Kidney (tissue), 13 donors: ENCODE measurements at regions not wholly inside any gene's neighbourhood (a gene's known extent, or its start where the extent isn't known, plus 50 kb on each side); places are given as distances from the start of the nearest gene placed in this dataset.

Source experiments
- DNase-seq, 5 donors: peaks; one replicate each; pipeline ENCODE4 v3.0.0-alpha.2; 2013 to 2020
- FAIRE-seq: peaks from 2 replicates; lab custom pipeline; 2012; peaks lifted over from hg19 to GRCh38; lab: Jason Lieb, UNC
- H3K27ac ChIP-seq, 2 donors: one replicate each; pipeline ENCODE4 v1.7.0; 2013; ENCODE audit warnings: low read depth in 2 of 2, low read length in 2 of 2, inconsistent platforms in 1 of 2
- H3K27me3 ChIP-seq: one replicate; pipeline ENCODE4 v1.7.1; 2013; ENCODE audit warnings: low read length, inconsistent platforms; ENCODE audit not compliant: control insufficient read depth, insufficient read depth
- H3K36me3 ChIP-seq, 3 donors: one replicate each; pipeline versions ENCODE4 v1.7.0 to v1.7.1; 2013; ENCODE audit warnings: low read length in 3 of 3, control low read depth in 1 of 3, inconsistent platforms in 1 of 3; ENCODE audit not compliant: insufficient read depth in 3 of 3, control insufficient read depth in 2 of 3
- H3K4me1 ChIP-seq, 3 donors: one replicate each; pipeline versions ENCODE4 v1.7.0 to v1.7.1; 2013; ENCODE audit warnings: low read length in 3 of 3, inconsistent platforms in 1 of 3, low read depth in 1 of 3; ENCODE audit not compliant: control insufficient read depth in 2 of 3, insufficient read depth in 2 of 3
- H3K4me3 ChIP-seq, 3 donors: one replicate each; pipeline versions ENCODE4 v1.7.0 to v1.8.1; 2013; ENCODE audit warnings: low read length in 3 of 3, control low read depth in 1 of 3, inconsistent platforms in 1 of 3
- H3K9ac ChIP-seq, 3 donors: one replicate each; pipeline versions ENCODE4 v1.7.0 to v1.7.1; 2013; ENCODE audit warnings: low read length in 3 of 3, control low read depth in 1 of 3, inconsistent platforms in 1 of 3
- H3K9me3 ChIP-seq, 3 donors: one replicate each; pipeline versions ENCODE4 v1.7.0 to v1.7.1; 2013; ENCODE audit warnings: low read length in 3 of 3, control low read depth in 1 of 3, inconsistent platforms in 1 of 3; ENCODE audit not compliant: control insufficient read depth in 2 of 3, insufficient read depth in 1 of 3
- CTCF ChIP-seq: IDR thresholded peaks from 3 replicates; pipeline ENCODE4 v1.5.1; 2012; ENCODE audit warnings: mild to moderate bottlenecking, moderate library complexity, borderline replicate concordance; ENCODE audit not compliant: insufficient read depth; ENCODE audit errors: extremely low read depth
- intact Hi-C: fragments of 100-400 bp; cut with DNase I; formaldehyde crosslinking; loops from one replicate; pipeline ENCODE4 v1.11.1; 2022
- donor health status: control.
- donor health status: control.
- donor health status: control.
- donor health status: control.
- donor health status: control.
- donor health status: DM: yes; HTN: yes; CAD: no.
- donor health status: Normal renal cell carcinoma (clear cell type).

- Histone ChIP-seq H3K4me3 (no peak overlapping the region), H3K27ac (no peak overlapping the region), H3K9ac (no peak overlapping the region), H3K36me3 (no peaks in the 10 kb centered on the region), H3K4me1 (peaks cover 0 to 2% (median 0%) of the 10 kb centered on the region in 3 donors), H3K27me3 (no peaks in the 10 kb centered on the region), H3K9me3 (no peaks in the 10 kb centered on the region)
- no peak for TF ChIP-seq CTCF
- intact Hi-C loops = no loop called here
- FAIRE-seq = no peak
- DNase-seq = no peak
These were observed 135.8 kb downstream of the COPS8 start for GRCh38 chr2:237221443-237221842.

GRCh38 chr2:237222178-237222577 lies 136.5 kb downstream of the COPS8 start:
- FAIRE-seq (no peak), DNase-seq (no peak)
- Histone ChIP-seq H3K36me3 (no peaks in the 10 kb centered on the region), H3K9ac (no peak overlapping the region), H3K27me3 (no peaks in the 10 kb centered on the region), H3K4me1 (peaks cover 0 to 2% (median 0%) of the 10 kb centered on the region in 3 donors), H3K4me3 (no peak overlapping the region), H3K27ac (no peak overlapping the region), H3K9me3 (no peaks in the 10 kb centered on the region)
- TF ChIP-seq CTCF = no peak
- intact Hi-C loops = no loop called here

GRCh38 chr2:237222601-237223041 lies 136.9 kb downstream of the COPS8 start:
- no peak overlapping the region for H3K27ac ChIP-seq
- H3K4me3 ChIP-seq = no peak overlapping the region
- H3K27me3 ChIP-seq = no peaks in the 10 kb centered on the region
- peaks cover 0 to 2% (median 0%) of the 10 kb centered on the region in 3 donors for H3K4me1 ChIP-seq
- no peak for DNase-seq
- no peak for TF ChIP-seq CTCF
- H3K9me3 ChIP-seq = no peaks in the 10 kb centered on the region
- no peak overlapping the region for H3K9ac ChIP-seq
- intact Hi-C loops = no loop called here
- H3K36me3 ChIP-seq = no peaks in the 10 kb centered on the region
- no peak for FAIRE-seq
